Lung (tissue), 11 donors: ENCODE measurements at regions not wholly inside any gene's neighbourhood (a gene's known extent, or its start where the extent isn't known, plus 50 kb on each side); places are given as distances from the start of the nearest gene placed in this dataset.

ENCODE experiments used
- ATAC-seq: fragments of 200-7000 bp; cut with Tn5 transposase; one replicate; pipeline ENCODE4 v1.9.1; 2020; ENCODE audit warnings: moderate number of reproducible peaks; ENCODE audit not compliant: insufficient read depth, low FRiP score
- DNase-seq, 3 donors: peaks; one replicate each; pipeline ENCODE4 v3.0.0-alpha.2; 2013 to 2017
- H3K27ac ChIP-seq, 2 donors: one replicate each; pipeline ENCODE4 v1.5.1; 2013; ENCODE audit warnings: mild to moderate bottlenecking in 2 of 2, moderate library complexity in 2 of 2, control low read depth in 1 of 2, inconsistent platforms in 1 of 2, low read depth in 1 of 2, low read length in 1 of 2
- H3K27me3 ChIP-seq, 3 donors: one replicate each; pipeline ENCODE4 v1.5.1; 2013; ENCODE audit warnings: low read length in 2 of 3; ENCODE audit not compliant: control insufficient read depth in 3 of 3, insufficient read depth in 3 of 3
- H3K36me3 ChIP-seq, 4 donors: one replicate each; pipeline ENCODE4 v1.5.1; 2013; ENCODE audit warnings: low read length in 4 of 4, mild to moderate bottlenecking in 1 of 4, moderate library complexity in 1 of 4; ENCODE audit not compliant: control insufficient read depth in 4 of 4, insufficient read depth in 4 of 4
- H3K4me1 ChIP-seq, 5 donors: one replicate each; pipeline ENCODE4 v1.5.1; 2013; ENCODE audit warnings: low read length in 5 of 5, mild to moderate bottlenecking in 2 of 5, moderate library complexity in 1 of 5; ENCODE audit not compliant: control insufficient read depth in 5 of 5, insufficient read depth in 5 of 5
- H3K4me3 ChIP-seq: one replicate; pipeline ENCODE4 v1.5.1; 2013; ENCODE audit warnings: mild to moderate bottlenecking, control low read depth, moderate library complexity
- H3K9ac ChIP-seq, 2 donors: one replicate each; pipeline ENCODE4 v1.5.1; 2013; ENCODE audit warnings: low read length in 2 of 2, control low read depth in 1 of 2; ENCODE audit not compliant: insufficient read depth in 1 of 2
- H3K9me3 ChIP-seq, 4 donors: one replicate each; pipeline ENCODE4 v1.5.1; 2013; ENCODE audit warnings: low read length in 3 of 4, mild to moderate bottlenecking in 1 of 4, moderate library complexity in 1 of 4; ENCODE audit not compliant: control insufficient read depth in 4 of 4, insufficient read depth in 3 of 4
- CTCF ChIP-seq: IDR thresholded peaks from 2 replicates; pipeline ENCODE4 v1.5.1; 2012; ENCODE audit warnings: mild to moderate bottlenecking; ENCODE audit errors: control extremely low read depth, extremely low read depth
- WGBS, 2 donors: extraction: QIAGEN DNeasy Blood & Tissue Kit; methylation state at CpG; one replicate each; pipeline ENCODE4 v1.1.7; 2013; 5-methylcytosine and 5-hydroxymethylcytosine counted together
- donor health status: control.
- donor health status: control.
- donor health status: Bipolar disorder and iron deficiency.
- donor health status: healthy.
- donor health status: DM: yes; HTN: yes; CAD: no.

GRCh38 chr18:42174909-42175308, 219.9 kb downstream of the PIK3C3 start:
- H3K9ac ChIP-seq = no peak overlapping the region
- ATAC-seq (no peak), DNase-seq (peak in 2 of 3 donors; percentile 23 to 64)
- H3K27me3 ChIP-seq = no peaks in the 10 kb centered on the region
- H3K4me3 ChIP-seq = no peak overlapping the region
- no peaks in the 10 kb centered on the region for H3K4me1 ChIP-seq
- TF ChIP-seq CTCF = no peak
- H3K9me3 ChIP-seq = no peaks in the 10 kb centered on the region
- H3K27ac ChIP-seq = no peak overlapping the region
- H3K36me3 ChIP-seq = no peaks in the 10 kb centered on the region
- WGBS, 2 donors = 94 to 100% methylated on average over 1 of the region's 1 CpG

GRCh38 chr18:42176599-42176998, 221.6 kb downstream of the PIK3C3 start:
- Histone ChIP-seq H3K4me3 (no peak overlapping the region), H3K4me1 (no peaks in the 10 kb centered on the region), H3K27me3 (no peaks in the 10 kb centered on the region), H3K27ac (no peak overlapping the region), H3K9ac (no peak overlapping the region), H3K9me3 (no peaks in the 10 kb centered on the region), H3K36me3 (no peaks in the 10 kb centered on the region)
- WGBS, 2 donors = 82 to 93% methylated on average over 3 of the region's 3 CpGs
- TF ChIP-seq CTCF = no peak
- no peak for ATAC-seq
- no peak for DNase-seq

GRCh38 chr18:42177390-42177789, 222.4 kb downstream of the PIK3C3 start:
- no peaks in the 10 kb centered on the region for H3K27me3 ChIP-seq
- H3K36me3 ChIP-seq = no peaks in the 10 kb centered on the region
- 74 to 80% methylated on average over 1 of the region's 1 CpG for WGBS, 2 donors
- H3K9ac ChIP-seq = no peak overlapping the region
- no peaks in the 10 kb centered on the region for H3K9me3 ChIP-seq
- no peak for TF ChIP-seq CTCF
- no peak overlapping the region for H3K27ac ChIP-seq
- no peaks in the 10 kb centered on the region for H3K4me1 ChIP-seq
- DNase-seq (no peak), ATAC-seq (no peak)
- H3K4me3 ChIP-seq = no peak overlapping the region

- DNase-seq (no peak), ATAC-seq (no peak)
- no peak for TF ChIP-seq CTCF
- no peaks in the 10 kb centered on the region for H3K9me3 ChIP-seq
- 93 to 97% methylated on average over 1 of the region's 1 CpG for WGBS, 2 donors
- H3K4me3 ChIP-seq = no peak overlapping the region
- H3K36me3 ChIP-seq = no peaks in the 10 kb centered on the region
- H3K27ac ChIP-seq = no peak overlapping the region
- no peaks in the 10 kb centered on the region for H3K27me3 ChIP-seq
- H3K4me1 ChIP-seq = no peaks in the 10 kb centered on the region
- H3K9ac ChIP-seq = no peak overlapping the region
These were observed 223.5 kb downstream of the PIK3C3 start for GRCh38 chr18:42178376-42179080.
